ENCODE measurements at regions not wholly inside any gene's neighbourhood (a gene's known extent, or its start where the extent isn't known, plus 50 kb on each side); places are given as distances from the start of the nearest gene placed in this dataset.

GRCh38 chr6:156713548-156713947 lies 63.6 kb upstream of the ARID1B start:
- TF ChIP-seq CTCF (IDR thresholded peaks at IDR 0.05) (no peak), POLR2AphosphoS5 (IDR thresholded peaks at IDR 0.05) (no peak), EP300 (IDR thresholded peaks at IDR 0.05) (no peak), POLR2A (IDR thresholded peaks at IDR 0.05; ENCODE audit: low read depth) (no peak)

All from esophagus muscularis mucosa (tissue), 4 donors.